Lung (tissue), 11 donors: ENCODE measurements at regions not wholly inside any gene's neighbourhood (a gene's known extent, or its start where the extent isn't known, plus 50 kb on each side); places are given as distances from the start of the nearest gene placed in this dataset.
A peak's percentile ranks its signal among the peaks of the same experiment; 100 is the strongest.

Experiments
- ATAC-seq: fragments of 200-7000 bp; cut with Tn5 transposase; one replicate; pipeline ENCODE4 v1.9.1; 2020; ENCODE audit warnings: moderate number of reproducible peaks; ENCODE audit not compliant: insufficient read depth, low FRiP score
- DNase-seq, 3 donors: peaks; one replicate each; pipeline ENCODE4 v3.0.0-alpha.2; 2013 to 2017
- H3K27ac ChIP-seq, 2 donors: one replicate each; pipeline ENCODE4 v1.5.1; 2013; ENCODE audit warnings: mild to moderate bottlenecking in 2 of 2, moderate library complexity in 2 of 2, control low read depth in 1 of 2, inconsistent platforms in 1 of 2, low read depth in 1 of 2, low read length in 1 of 2
- H3K27me3 ChIP-seq, 3 donors: one replicate each; pipeline ENCODE4 v1.5.1; 2013; ENCODE audit warnings: low read length in 2 of 3; ENCODE audit not compliant: control insufficient read depth in 3 of 3, insufficient read depth in 3 of 3
- H3K36me3 ChIP-seq, 4 donors: one replicate each; pipeline ENCODE4 v1.5.1; 2013; ENCODE audit warnings: low read length in 4 of 4, mild to moderate bottlenecking in 1 of 4, moderate library complexity in 1 of 4; ENCODE audit not compliant: control insufficient read depth in 4 of 4, insufficient read depth in 4 of 4
- H3K4me1 ChIP-seq, 5 donors: one replicate each; pipeline ENCODE4 v1.5.1; 2013; ENCODE audit warnings: low read length in 5 of 5, mild to moderate bottlenecking in 2 of 5, moderate library complexity in 1 of 5; ENCODE audit not compliant: control insufficient read depth in 5 of 5, insufficient read depth in 5 of 5
- H3K4me3 ChIP-seq: one replicate; pipeline ENCODE4 v1.5.1; 2013; ENCODE audit warnings: mild to moderate bottlenecking, control low read depth, moderate library complexity
- H3K9ac ChIP-seq, 2 donors: one replicate each; pipeline ENCODE4 v1.5.1; 2013; ENCODE audit warnings: low read length in 2 of 2, control low read depth in 1 of 2; ENCODE audit not compliant: insufficient read depth in 1 of 2
- H3K9me3 ChIP-seq, 4 donors: one replicate each; pipeline ENCODE4 v1.5.1; 2013; ENCODE audit warnings: low read length in 3 of 4, mild to moderate bottlenecking in 1 of 4, moderate library complexity in 1 of 4; ENCODE audit not compliant: control insufficient read depth in 4 of 4, insufficient read depth in 3 of 4
- CTCF ChIP-seq: IDR thresholded peaks from 2 replicates; pipeline ENCODE4 v1.5.1; 2012; ENCODE audit warnings: mild to moderate bottlenecking; ENCODE audit errors: control extremely low read depth, extremely low read depth
- WGBS, 2 donors: extraction: QIAGEN DNeasy Blood & Tissue Kit; methylation state at CpG; one replicate each; pipeline ENCODE4 v1.1.7; 2013; 5-methylcytosine and 5-hydroxymethylcytosine counted together
- donor health status: control.
- donor health status: control.
- donor health status: Bipolar disorder and iron deficiency.
- donor health status: healthy.
- donor health status: DM: yes; HTN: yes; CAD: no.

GRCh38 chr13:31036731-31037695 lies 104.6 kb downstream of the TEX26 start:
- TF ChIP-seq CTCF: no peak
- ATAC-seq (no peak), DNase-seq (no peak)
- H3K9ac ChIP-seq: no peak overlapping the region
- no peaks in the 10 kb centered on the region for H3K36me3 ChIP-seq
- no peak overlapping the region for H3K27ac ChIP-seq
- H3K4me1 ChIP-seq: peaks cover 0 to 26% (median 0%) of the 10 kb centered on the region in 5 donors
- no peaks in the 10 kb centered on the region for H3K9me3 ChIP-seq
- 81% methylated on average over 17 of the region's 17 CpGs for WGBS, 2 donors
- no peaks in the 10 kb centered on the region for H3K27me3 ChIP-seq
- H3K4me3 ChIP-seq: no peak overlapping the region

- DNase-seq (peak; percentile 72 to 92 (median 87)), ATAC-seq (no peak)
- Histone ChIP-seq H3K27ac (no peak overlapping the region), H3K27me3 (no peaks in the 10 kb centered on the region), H3K4me1 (peaks cover 0 to 26% (median 0%) of the 10 kb centered on the region in 5 donors), H3K4me3 (no peak overlapping the region), H3K36me3 (no peaks in the 10 kb centered on the region), H3K9me3 (no peaks in the 10 kb centered on the region), H3K9ac (no peak overlapping the region)
- TF ChIP-seq CTCF: no peak
- 72 to 83% methylated on average over 13 of the region's 13 CpGs for WGBS, 2 donors
Observed at GRCh38 chr13:31035185-31035965, 102.9 kb downstream of the TEX26 start.

GRCh38 chr13:31032528-31033113 lies 100.2 kb downstream of the TEX26 start:
- WGBS, 2 donors: 87 to 89% methylated on average over 13 of the region's 13 CpGs
- Histone ChIP-seq H3K4me1 (peaks cover 0 to 26% (median 0%) of the 10 kb centered on the region in 5 donors), H3K9ac (no peak overlapping the region), H3K27ac (no peak overlapping the region), H3K4me3 (no peak overlapping the region), H3K27me3 (no peaks in the 10 kb centered on the region), H3K36me3 (no peaks in the 10 kb centered on the region), H3K9me3 (no peaks in the 10 kb centered on the region)
- no peak for TF ChIP-seq CTCF
- DNase-seq: no peak
- ATAC-seq: no peak
